H9 (cell line): ENCODE measurements at regions not wholly inside any gene's neighbourhood (a gene's known extent, or its start where the extent isn't known, plus 50 kb on each side); places are given as distances from the start of the nearest gene placed in this dataset.

Source experiments
- DNase-seq: peaks from one replicate; pipeline ENCODE4 v3.0.0-alpha.2; 2017
- H2AFZ ChIP-seq: one replicate; pipeline ENCODE4 v1.6.1; 2013; ENCODE audit warnings: mild to moderate bottlenecking, low read length, control low read depth, moderate library complexity
- H2AK5ac ChIP-seq: 2 replicates; pipeline ENCODE4 v1.6.1; 2013; ENCODE audit warnings: low read length, control low read depth, mixed read lengths; ENCODE audit not compliant: insufficient read length
- H2BK120ac ChIP-seq: one replicate; pipeline ENCODE4 v1.6.1; 2013; ENCODE audit warnings: low read depth, mild to moderate bottlenecking, low read length, control low read depth, inconsistent platforms; ENCODE audit not compliant: poor library complexity, severe bottlenecking
- H2BK12ac ChIP-seq: 2 replicates; pipeline ENCODE4 v1.6.1; 2013; ENCODE audit warnings: low read length, control low read depth, mixed read lengths, low read depth; ENCODE audit not compliant: insufficient read length
- H2BK15ac ChIP-seq: 2 replicates; pipeline ENCODE4 v1.6.1; 2013; ENCODE audit warnings: low read depth, low read length, control low read depth
- H2BK20ac ChIP-seq: one replicate; pipeline ENCODE4 v1.6.1; 2013; ENCODE audit warnings: low read depth, mild to moderate bottlenecking, low read length, control low read depth, inconsistent platforms; ENCODE audit not compliant: poor library complexity, severe bottlenecking
- H2BK5ac ChIP-seq: 2 replicates; pipeline ENCODE4 v1.6.1; 2013; ENCODE audit warnings: low read length, control low read depth, mixed read lengths; ENCODE audit not compliant: insufficient read length
- H3K14ac ChIP-seq: 2 replicates; pipeline ENCODE4 v1.6.1; 2013; ENCODE audit warnings: low read length, control low read depth; ENCODE audit not compliant: insufficient read depth
- H3K18ac ChIP-seq: 2 replicates; pipeline ENCODE4 v1.6.1; 2013; ENCODE audit warnings: low read depth, mild to moderate bottlenecking, mixed read lengths, low read length, control low read depth; ENCODE audit not compliant: insufficient read length
- H3K23ac ChIP-seq: 2 replicates; pipeline ENCODE4 v1.6.1; 2013; ENCODE audit warnings: low read length, control low read depth, mixed read lengths, low read depth; ENCODE audit not compliant: insufficient read length
- H3K23me2 ChIP-seq: 2 replicates; pipeline ENCODE4 v1.6.1; 2013; ENCODE audit warnings: low read depth, mild to moderate bottlenecking, mixed read lengths, low read length, control low read depth; ENCODE audit not compliant: insufficient read length, poor library complexity, severe bottlenecking
- H3K27ac ChIP-seq: 2 replicates; pipeline ENCODE4 v1.5.1; 2013; ENCODE audit warnings: low read length, control low read depth, mixed read lengths, low read depth; ENCODE audit not compliant: insufficient read length
- H3K27me3 ChIP-seq: 2 replicates; pipeline ENCODE4 v1.6.1; 2013; ENCODE audit warnings: low read length, control low read depth, inconsistent platforms; ENCODE audit not compliant: insufficient read depth
- H3K4ac ChIP-seq: 2 replicates; pipeline ENCODE4 v1.6.1; 2013; ENCODE audit warnings: low read depth, mild to moderate bottlenecking, control low read depth, inconsistent platforms, low read length, moderate library complexity
- H3K4me1 ChIP-seq: 2 replicates; pipeline ENCODE4 v1.6.1; 2013; ENCODE audit warnings: low read length, control low read depth, inconsistent platforms; ENCODE audit not compliant: insufficient read depth
- H3K4me2 ChIP-seq: 2 replicates; pipeline ENCODE4 v1.6.1; 2013; ENCODE audit warnings: low read length, control low read depth, mixed read lengths; ENCODE audit not compliant: insufficient read length, insufficient read depth
- H3K56ac ChIP-seq: 2 replicates; pipeline ENCODE4 v1.6.1; 2013; ENCODE audit warnings: low read depth, mild to moderate bottlenecking, mixed read lengths, low read length, control low read depth; ENCODE audit not compliant: insufficient read length
- H3K79me1 ChIP-seq: 2 replicates; pipeline ENCODE4 v1.6.1; 2013; ENCODE audit warnings: low read depth, mild to moderate bottlenecking, moderate library complexity, low read length, control low read depth, inconsistent platforms; ENCODE audit not compliant: insufficient read depth, poor library complexity, severe bottlenecking
- H3K79me2 ChIP-seq: 2 replicates; pipeline ENCODE4 v1.6.1; 2013; ENCODE audit warnings: low read length, control low read depth, inconsistent platforms; ENCODE audit not compliant: insufficient read depth
- H3K9ac ChIP-seq: 2 replicates; pipeline ENCODE4 v1.6.1; 2013; ENCODE audit warnings: low read length, control low read depth, mixed read lengths; ENCODE audit not compliant: insufficient read length; ENCODE audit errors: extremely low read depth
- H3K9me3 ChIP-seq: one replicate; pipeline ENCODE4 v1.6.1; 2013; ENCODE audit warnings: low read depth, low read length, inconsistent platforms; ENCODE audit not compliant: control insufficient read depth
- H3T11ph ChIP-seq: one replicate; pipeline ENCODE4 v1.6.1; 2013; ENCODE audit warnings: mild to moderate bottlenecking, low read length, control low read depth, inconsistent platforms
- H4K20me1 ChIP-seq: one replicate; pipeline ENCODE4 v1.6.1; 2013; ENCODE audit not compliant: control insufficient read depth, insufficient read length, insufficient read depth
- H4K5ac ChIP-seq: 2 replicates; pipeline ENCODE4 v1.6.1; 2013; ENCODE audit warnings: low read depth, mild to moderate bottlenecking, mixed read lengths, low read length, control low read depth; ENCODE audit not compliant: insufficient read length
- H4K8ac ChIP-seq: replicated peaks from 2 replicates; pipeline ENCODE4 v1.6.1; 2013; ENCODE audit warnings: low read length, control low read depth, mixed read lengths, low read depth; ENCODE audit not compliant: insufficient read length
- H4K91ac ChIP-seq: 2 replicates; pipeline ENCODE4 v1.6.1; 2013; ENCODE audit warnings: low read depth, mild to moderate bottlenecking, moderate library complexity, mixed read lengths, low read length, control low read depth; ENCODE audit not compliant: insufficient read length
- H3K27ac Mint-ChIP-seq, 3 experiments: 2 replicates in 2 of 3; 3 replicates in 1 of 3; pipeline ENCODE4 v1.8.0; 2020 to 2021; ENCODE audit warnings: mixed read lengths in 3 of 3, mild to moderate bottlenecking in 1 of 3, moderate library complexity in 1 of 3
- H3K27me3 Mint-ChIP-seq: 2 replicates; pipeline ENCODE4 v1.8.0; 2021; ENCODE audit warnings: low read depth, mild to moderate bottlenecking, moderate library complexity, mixed read lengths
- H3K36me3 Mint-ChIP-seq, 3 experiments: 2 replicates in 2 of 3; 3 replicates in 1 of 3; pipeline ENCODE4 v1.8.0; 2020 to 2021; ENCODE audit warnings: low read depth in 3 of 3, mixed read lengths in 3 of 3; ENCODE audit not compliant: insufficient read depth in 1 of 3
- H3K4me1 Mint-ChIP-seq, 2 experiments: 2 replicates each; pipeline ENCODE4 v1.8.0; 2020; ENCODE audit warnings: mixed read lengths in 2 of 2
- H3K4me3 Mint-ChIP-seq, 2 experiments: 2 replicates in 1 of 2; 3 replicates in 1 of 2; pipeline ENCODE4 v1.8.0; 2020 to 2021; ENCODE audit warnings: mild to moderate bottlenecking in 2 of 2, mixed read lengths in 2 of 2, moderate library complexity in 1 of 2
- H3K9me3 Mint-ChIP-seq, 2 experiments: 2 replicates in 1 of 2; 3 replicates in 1 of 2; pipeline ENCODE4 v1.8.0; 2020; ENCODE audit warnings: mild to moderate bottlenecking in 2 of 2, mixed read lengths in 2 of 2, moderate library complexity in 1 of 2
- CTCF ChIP-seq: fragments of 200-600 bp; sonication (generic); conservative IDR thresholded peaks from 3 replicates; pipeline ENCODE4 v1.8.0; 2021; ENCODE audit warnings: antibody characterized with exemption, mild to moderate bottlenecking
- WGBS: extraction: QIAGEN DNeasy Blood & Tissue Kit; methylation state at CpG from one replicate; pipeline ENCODE4 v1.1.7; 2013; ENCODE audit warnings: missing lambda C conversion rate, low lambda C conversion rate, mixed read lengths; ENCODE audit not compliant: insufficient read length; ENCODE audit errors: extremely low coverage; 5-methylcytosine and 5-hydroxymethylcytosine counted together

- H3K23me2 ChIP-seq: no peaks in the 10 kb centered on the region
- H3T11ph ChIP-seq: no peak overlapping the region
- H4K91ac ChIP-seq: no peak overlapping the region
- H3K18ac ChIP-seq: no peak overlapping the region
- no peak overlapping the region for H4K5ac ChIP-seq
- H3K9me3 Mint-ChIP-seq: no peaks in the 10 kb centered on the region
- H3K4me1 Mint-ChIP-seq: no peaks in the 10 kb centered on the region
- H4K20me1 ChIP-seq: no peaks in the 10 kb centered on the region
- H3K4me1 ChIP-seq: no peaks in the 10 kb centered on the region
- no peak for DNase-seq
- no peak overlapping the region for H3K4ac ChIP-seq
- H3K27ac Mint-ChIP-seq: no peak overlapping the region
- H3K9ac ChIP-seq: no peak overlapping the region
- no peak for TF ChIP-seq CTCF
- H3K27me3 ChIP-seq: no peaks in the 10 kb centered on the region
- H2AK5ac ChIP-seq: no peak overlapping the region
- no peaks in the 10 kb centered on the region for H3K79me2 ChIP-seq
- H3K14ac ChIP-seq: no peak overlapping the region
- WGBS: no CpG with 5 or more reads among the region's 2 CpGs
- no peak overlapping the region for H2BK12ac ChIP-seq
- H3K27me3 Mint-ChIP-seq: peaks cover 1% of the 10 kb centered on the region; the same call in 1 of the 2 replicates
- H2BK120ac ChIP-seq: no peak overlapping the region
- H2AFZ ChIP-seq: no peak overlapping the region
- no peak overlapping the region for H3K23ac ChIP-seq
- no peaks in the 10 kb centered on the region for H3K36me3 Mint-ChIP-seq
- H2BK15ac ChIP-seq: no peak overlapping the region
- H3K4me3 Mint-ChIP-seq: no peak overlapping the region
- H3K79me1 ChIP-seq: no peaks in the 10 kb centered on the region
- H3K9me3 ChIP-seq: no peaks in the 10 kb centered on the region
- H4K8ac ChIP-seq: no peak overlapping the region
- no peak overlapping the region for H3K4me2 ChIP-seq
- H3K27ac ChIP-seq: no peak overlapping the region
- no peak overlapping the region for H2BK20ac ChIP-seq
- no peak overlapping the region for H2BK5ac ChIP-seq
- H3K56ac ChIP-seq: no peak overlapping the region
Observed at GRCh38 chr15:95742836-95743235, 587.7 kb upstream of the NR2F2 start.
